ENCODE measurements at regions not wholly inside any gene's neighbourhood (a gene's known extent, or its start where the extent isn't known, plus 50 kb on each side); places are given as distances from the start of the nearest gene placed in this dataset.

DNA sequence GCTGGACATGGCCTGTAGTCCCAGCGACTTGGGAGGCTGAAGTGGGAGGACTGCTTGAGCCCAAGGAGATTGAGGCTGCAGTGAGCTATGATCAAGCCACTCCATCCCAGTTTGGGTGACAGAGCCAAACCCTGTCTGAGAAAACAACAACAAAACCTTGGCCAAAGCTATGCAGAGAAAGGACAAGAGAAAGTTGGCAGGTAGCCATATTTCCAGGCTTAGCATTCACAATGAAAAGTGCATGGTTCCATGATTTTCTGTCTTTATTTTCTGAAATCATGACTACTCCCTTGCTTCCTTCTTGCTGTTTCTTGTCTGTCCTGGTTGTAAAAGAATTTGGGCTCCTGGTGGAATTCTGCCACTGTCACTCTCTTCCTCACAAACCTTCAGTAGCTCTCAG lies 284.6 kb upstream of the C2CD4B start:
- no peak for DNase-seq

- no peak for DNase-seq
Measured at GRCh38 chr15:62450061-62450460, 285.0 kb upstream of the C2CD4B start.

- no peak for DNase-seq
Measured at GRCh38 chr15:62452026-62452425, 286.9 kb upstream of the C2CD4B start.

GRCh38 chr15:62452667-62453066 lies 287.6 kb upstream of the C2CD4B start:
- no peak for DNase-seq

DNA sequence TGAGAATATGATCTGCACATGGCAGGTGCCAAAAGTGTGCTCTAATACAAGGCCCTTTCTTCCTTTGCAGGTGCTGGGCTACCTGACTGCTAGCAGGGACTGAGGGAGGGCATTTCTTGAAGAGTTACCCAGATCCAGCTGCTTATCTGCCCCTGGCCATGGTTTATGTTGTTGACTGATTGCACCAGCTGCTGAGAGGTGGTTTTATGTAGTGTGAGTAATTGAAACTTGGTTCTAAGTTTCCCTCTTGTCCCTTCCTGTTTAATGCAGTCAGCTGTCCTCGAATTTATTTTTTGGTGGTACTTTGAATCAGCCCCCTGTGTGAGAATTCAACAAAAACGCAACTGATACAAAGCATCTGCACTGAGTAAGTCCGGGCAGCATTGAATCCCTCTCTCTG lies 288.3 kb upstream of the C2CD4B start:
- DNase-seq, result no peak

DNA sequence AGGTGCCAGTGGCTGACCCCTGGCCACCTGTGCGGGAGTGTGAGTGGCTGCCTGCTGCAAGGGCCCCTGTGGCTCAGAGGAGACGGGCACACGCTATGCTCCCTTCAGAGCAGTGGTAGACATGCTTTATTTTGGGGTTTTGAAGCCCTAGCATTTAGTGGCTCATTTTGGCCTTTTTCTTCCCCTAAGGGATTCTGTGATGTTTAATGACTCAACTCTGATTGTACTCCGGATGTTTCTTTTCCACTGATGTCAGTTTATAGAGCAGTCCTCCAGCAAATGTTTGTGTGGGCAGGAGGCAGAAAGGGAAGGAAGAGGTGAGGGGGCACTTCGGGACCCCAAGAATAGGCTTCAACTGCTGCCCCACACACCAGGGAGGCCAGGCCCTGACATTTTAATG lies 288.9 kb upstream of the C2CD4B start:
- DNase-seq, result peak; percentile 59

DNA sequence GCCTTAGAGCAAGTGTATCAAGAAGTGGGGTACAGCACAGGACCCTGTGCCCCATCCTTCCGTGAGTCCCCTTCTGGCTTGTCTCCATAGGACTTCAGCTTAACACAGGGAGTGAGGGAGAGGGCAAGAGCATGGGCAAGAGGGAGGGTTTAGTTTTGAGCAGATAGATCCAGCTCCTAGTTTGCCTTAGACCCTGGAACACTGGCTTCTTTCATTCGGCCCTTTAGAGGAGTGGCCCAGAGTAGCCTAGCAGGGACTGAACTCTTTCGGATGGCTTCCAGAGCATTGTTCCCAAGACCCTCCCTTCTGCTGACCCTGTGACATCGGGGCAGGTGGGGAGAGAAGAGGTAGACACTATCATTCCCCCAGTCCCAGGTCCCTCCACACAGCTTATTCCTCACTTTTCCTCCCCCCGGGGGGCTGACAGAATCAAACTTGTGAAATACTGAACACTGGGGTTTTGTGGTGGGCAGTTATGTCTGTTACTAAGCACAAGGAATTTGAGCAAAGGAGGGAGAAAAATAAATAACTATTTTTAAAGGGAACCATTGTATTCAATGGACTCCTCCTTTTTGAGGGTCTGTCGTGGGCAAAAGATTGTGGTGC lies 289.6 kb upstream of the C2CD4B start:
- peak; percentile 66 for DNase-seq

DNA sequence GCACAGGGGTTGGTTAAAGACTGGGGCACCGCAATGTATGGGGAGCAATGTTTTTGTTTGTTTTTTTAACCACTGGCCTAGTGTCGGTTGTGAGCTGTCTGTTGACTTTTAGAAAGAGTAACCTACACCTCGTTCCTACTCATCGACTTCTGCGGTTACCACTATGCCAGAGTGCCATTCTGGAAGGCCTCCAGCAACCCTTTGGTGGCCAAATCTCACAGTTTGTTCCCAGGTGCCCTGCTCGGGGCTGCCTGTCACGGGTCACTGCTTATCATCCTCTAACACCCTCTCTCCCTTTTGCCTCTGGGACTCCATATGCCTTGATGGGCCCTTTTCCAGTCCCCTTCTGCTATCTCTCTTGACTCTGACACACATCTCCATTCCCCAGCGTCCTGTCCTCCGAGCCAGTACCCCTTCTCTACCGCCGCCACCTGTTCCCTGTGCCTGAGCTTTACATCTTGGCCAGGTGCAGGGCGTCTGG lies 290.4 kb upstream of the C2CD4B start:
- no peak for DNase-seq

GRCh38 chr15:62456011-62456920 lies 291.2 kb upstream of the C2CD4B start:
- peak; percentile 32 for DNase-seq

DNA sequence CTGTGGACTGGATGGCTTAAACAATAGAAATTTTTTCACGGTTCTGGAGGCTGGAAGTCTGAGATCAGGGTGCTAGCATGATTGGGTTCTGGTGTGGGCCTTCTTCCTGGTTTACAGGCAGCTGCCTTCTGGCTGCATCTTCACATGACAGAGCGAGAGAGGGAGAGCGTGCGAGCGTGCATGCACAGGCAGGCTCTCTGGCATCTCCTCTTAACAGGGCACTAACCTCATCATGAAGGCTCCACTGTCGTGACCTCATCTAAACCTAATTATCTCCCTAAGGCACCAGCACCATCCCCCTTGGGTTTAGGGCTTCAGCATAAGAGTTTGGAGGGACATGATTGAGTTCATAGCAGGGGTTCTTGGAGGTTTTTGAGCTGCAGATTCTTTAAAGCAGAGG lies 292.0 kb upstream of the C2CD4B start:
- DNase-seq, result no peak

DNA sequence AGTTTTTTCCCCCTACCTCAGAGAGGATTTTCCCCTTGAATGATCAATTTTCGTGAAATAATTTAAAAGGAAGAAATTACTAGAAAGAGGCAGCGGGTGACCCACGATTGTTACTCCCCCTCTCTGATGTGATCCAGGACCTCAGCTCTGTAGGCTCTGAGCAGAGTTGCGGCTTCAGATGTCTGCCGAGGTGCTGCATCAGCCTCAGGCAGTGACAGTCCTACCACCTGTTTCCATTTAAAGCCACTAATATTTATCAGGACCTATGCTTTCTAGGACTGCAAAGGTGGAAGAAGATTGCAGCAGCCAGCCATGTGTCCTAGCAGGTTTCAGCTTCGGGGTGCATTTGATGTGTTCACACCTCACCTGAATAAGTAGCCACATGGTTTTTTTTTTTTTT lies 294.8 kb upstream of the C2CD4B start:
- no peak for DNase-seq

DNA sequence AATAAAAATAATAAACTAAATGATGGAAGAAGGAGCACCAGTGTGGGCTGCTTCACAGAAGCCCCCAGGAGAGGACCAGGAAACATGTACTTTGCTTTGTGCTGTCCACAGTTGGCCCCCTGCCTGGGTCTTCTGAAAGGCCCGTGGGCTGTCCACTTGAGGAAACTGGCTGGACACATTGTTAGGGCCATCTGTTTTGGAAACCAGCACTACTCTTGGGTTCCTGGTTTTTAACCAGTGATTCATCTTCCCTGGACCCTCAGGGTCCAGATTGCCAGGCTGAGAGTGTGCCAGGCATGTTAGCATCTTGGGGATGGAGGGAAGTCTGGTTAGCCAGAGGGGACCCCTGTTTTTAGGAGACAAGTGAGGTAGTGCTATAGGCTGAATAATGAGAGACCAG lies 297.2 kb upstream of the C2CD4B start:
- DNase-seq, result no peak

GRCh38 chr15:62462721-62463120 lies 297.6 kb upstream of the C2CD4B start:
- DNase-seq, result peak; percentile 32

GRCh38 chr15:62464705-62465104 lies 299.6 kb upstream of the C2CD4B start:
- peak; percentile 90 for DNase-seq

DNA sequence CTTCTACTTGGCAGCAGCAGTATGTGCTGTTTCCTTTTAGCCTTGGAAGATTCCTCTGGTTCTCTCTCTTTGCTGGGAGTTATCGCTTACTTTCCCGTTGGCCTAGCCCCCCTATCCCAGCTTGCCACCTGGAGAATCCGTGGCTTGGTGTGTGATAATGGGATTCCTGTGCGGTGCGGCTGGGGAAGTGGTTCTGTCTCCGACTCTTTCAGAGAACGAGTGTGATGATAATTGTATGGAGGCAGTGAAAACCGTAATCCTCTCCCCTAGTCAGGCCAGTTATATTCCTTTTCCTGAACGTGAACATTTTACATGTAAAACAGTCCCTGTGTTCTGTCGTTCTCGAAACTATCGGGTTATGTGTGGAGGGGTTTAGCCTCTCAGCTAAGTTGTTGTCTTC lies 300.1 kb upstream of the C2CD4B start:
- no peak for DNase-seq

DNA sequence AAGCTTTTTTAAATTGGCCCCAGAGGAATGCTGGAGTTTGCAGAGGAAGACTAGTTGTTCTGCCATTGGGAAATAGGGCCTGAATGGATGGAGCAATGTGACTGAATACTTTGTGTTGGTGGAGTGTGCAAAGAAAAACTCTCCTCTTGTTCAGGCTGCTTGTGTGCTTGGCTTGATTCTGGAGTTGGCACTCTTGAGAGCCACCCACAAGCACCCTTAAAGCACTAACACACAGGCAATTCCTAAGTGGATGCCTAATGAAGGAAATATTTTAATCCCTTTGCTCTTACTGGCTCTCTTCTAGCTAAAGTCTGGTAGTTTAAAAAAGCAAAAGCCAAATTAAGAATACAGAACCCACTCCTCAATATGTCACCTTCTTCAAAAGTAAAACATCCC lies 304.4 kb upstream of the C2CD4B start:
- DNase-seq, result peak; percentile 61

GRCh38 chr15:62469874-62470688 lies 305.0 kb upstream of the C2CD4B start:
- peak; percentile 96 for DNase-seq

GRCh38 chr15:62472616-62473299 lies 307.7 kb upstream of the C2CD4B start:
- no peak for DNase-seq

- no peak for DNase-seq
Measured at GRCh38 chr15:62474021-62474770, 309.1 kb upstream of the C2CD4B start.

DNA sequence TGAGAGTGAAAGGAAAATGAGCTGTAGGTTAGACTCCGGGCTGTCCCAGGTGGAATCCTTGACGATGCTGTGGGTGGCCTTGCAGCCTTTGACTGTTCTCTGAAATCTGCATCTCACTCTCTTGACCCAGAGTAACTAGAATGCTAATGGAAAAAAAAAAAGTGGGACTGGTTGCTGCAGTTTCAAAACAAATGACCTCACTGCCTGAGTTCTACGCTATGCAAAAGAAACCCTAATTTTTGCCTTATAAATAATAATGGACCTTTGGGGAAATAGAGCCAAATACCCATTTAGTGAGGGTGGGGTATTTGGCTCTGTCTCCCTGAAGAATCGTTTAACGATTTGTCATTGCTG lies 309.7 kb upstream of the C2CD4B start:
- DNase-seq, result no peak

GRCh38 chr15:62475591-62475990 lies 310.5 kb upstream of the C2CD4B start:
- no peak for DNase-seq

- no peak for DNase-seq
Measured at GRCh38 chr15:62476163-62476562, 311.1 kb upstream of the C2CD4B start.
